ENCODE measurements at regions not wholly inside any gene's neighbourhood (a gene's known extent, or its start where the extent isn't known, plus 50 kb on each side); places are given as distances from the start of the nearest gene placed in this dataset.

DNA sequence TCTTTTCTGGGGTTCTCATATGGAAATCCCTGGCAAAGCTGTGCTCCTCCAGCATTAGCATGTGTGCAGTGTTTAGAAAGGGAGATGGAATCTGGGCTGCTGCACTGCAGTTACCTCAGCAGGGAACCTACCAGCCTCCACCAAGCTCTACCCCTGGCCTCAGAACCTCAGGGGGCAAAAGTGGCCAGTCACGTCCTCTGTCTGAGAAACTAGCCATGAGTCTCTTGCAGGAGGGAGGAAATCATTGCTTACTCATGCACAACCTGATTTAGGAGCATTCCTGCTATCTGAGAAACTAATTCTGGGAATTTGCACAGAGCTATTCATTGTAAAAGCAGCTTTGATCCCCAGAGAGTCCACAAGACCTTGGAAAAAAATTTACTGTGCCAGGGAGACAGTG lies 80.6 kb upstream of the IPO9 start:
- Histone ChIP-seq H3K9me3 (replicated peaks; ENCODE audit: low read length) (no peaks in the 10 kb centered on the region), H3K27me3 (ENCODE audit: control insufficient read depth, insufficient read depth, low read length) (no peaks in the 10 kb centered on the region), H3K36me3 (ENCODE audit: insufficient read depth, low read length) (peaks cover 40% of the 10 kb centered on the region), H3K4me2 (ENCODE audit: low read length) (peak overlapping the region; percentile 52), H3K4me1 (ENCODE audit: control insufficient read depth, insufficient read depth, low read length) (peaks cover 87% of the 10 kb centered on the region), H3K4me3 (ENCODE audit: low read length) (no peak overlapping the region), H3K9ac (ENCODE audit: low read depth, low read length) (peak overlapping the region; percentile 81)

GRCh38 chr1:201749059-201749690 lies 79.8 kb upstream of the IPO9 start:
- Histone ChIP-seq H3K9me3 (replicated peaks; ENCODE audit: low read length) (no peaks in the 10 kb centered on the region), H3K36me3 (ENCODE audit: insufficient read depth, low read length) (peaks cover 40% of the 10 kb centered on the region), H3K4me1 (ENCODE audit: control insufficient read depth, insufficient read depth, low read length) (peaks cover 96% of the 10 kb centered on the region), H3K9ac (ENCODE audit: low read depth, low read length) (peak overlapping the region; percentile 81), H3K27me3 (ENCODE audit: control insufficient read depth, insufficient read depth, low read length) (no peaks in the 10 kb centered on the region), H3K4me3 (ENCODE audit: low read length) (no peak overlapping the region), H3K4me2 (ENCODE audit: low read length) (no peak overlapping the region)

DNA sequence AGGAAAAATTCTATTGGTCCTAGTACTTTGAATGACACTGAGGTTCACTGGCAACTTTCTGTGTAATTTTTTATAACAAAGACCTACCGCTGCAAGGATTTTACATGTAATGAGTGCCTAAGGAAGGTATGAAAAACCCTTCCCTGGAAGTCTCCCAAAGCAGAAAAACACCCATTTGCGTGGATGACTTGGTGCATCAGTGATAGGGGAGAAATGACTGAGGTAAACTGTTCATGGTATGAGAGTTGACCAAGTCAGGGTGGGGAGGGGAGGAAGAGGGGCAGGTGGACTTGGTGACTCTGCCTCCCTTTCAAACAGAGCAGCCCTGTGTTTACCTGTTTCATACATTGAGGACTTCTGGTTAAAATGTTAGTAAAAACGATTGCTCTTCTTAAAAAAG lies 78.8 kb upstream of the IPO9 start:
- no peaks in the 10 kb centered on the region for H3K9me3 ChIP-seq (replicated peaks; ENCODE audit: low read length)
- H3K4me1 ChIP-seq (ENCODE audit: control insufficient read depth, insufficient read depth, low read length), result peaks cover 98% of the 10 kb centered on the region
- no peaks in the 10 kb centered on the region for H3K27me3 ChIP-seq (ENCODE audit: control insufficient read depth, insufficient read depth, low read length)
- peak overlapping the region; percentile 62 for H3K4me2 ChIP-seq (ENCODE audit: low read length)
- peak overlapping the region; percentile 81 for H3K9ac ChIP-seq (ENCODE audit: low read depth, low read length)
- H3K4me3 ChIP-seq (ENCODE audit: low read length), result no peak overlapping the region
- H3K36me3 ChIP-seq (ENCODE audit: insufficient read depth, low read length), result peaks cover 34% of the 10 kb centered on the region

- Histone ChIP-seq H3K36me3 (ENCODE audit: insufficient read depth, low read length) (peaks cover 31% of the 10 kb centered on the region), H3K27me3 (ENCODE audit: control insufficient read depth, insufficient read depth, low read length) (no peaks in the 10 kb centered on the region), H3K9me3 (replicated peaks; ENCODE audit: low read length) (no peaks in the 10 kb centered on the region), H3K9ac (ENCODE audit: low read depth, low read length) (peak overlapping the region; percentile 81), H3K4me2 (ENCODE audit: low read length) (peak overlapping the region; percentile 62), H3K4me1 (ENCODE audit: control insufficient read depth, insufficient read depth, low read length) (peaks cover 98% of the 10 kb centered on the region), H3K4me3 (ENCODE audit: low read length) (no peak overlapping the region)
These were observed 78.0 kb upstream of the IPO9 start for GRCh38 chr1:201750934-201751333.

DNA sequence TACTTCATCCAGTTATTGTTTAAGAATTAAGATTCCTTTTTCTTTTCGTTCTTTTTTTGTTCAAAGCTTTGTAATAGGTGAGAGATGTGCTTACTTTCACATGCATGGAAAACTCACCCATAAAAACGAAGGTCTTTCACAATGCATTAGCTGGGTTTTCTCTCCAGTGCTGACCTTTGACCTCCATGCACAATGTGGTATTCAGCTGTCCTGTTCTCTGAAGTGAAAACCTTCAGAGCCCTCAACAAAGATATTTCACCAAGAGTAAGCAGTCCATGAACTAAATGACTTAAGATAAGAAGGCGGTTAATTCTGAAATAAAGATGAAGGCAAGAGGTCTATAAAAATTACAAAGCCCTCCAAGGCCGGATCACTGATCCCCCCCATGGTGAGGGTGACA lies 77.1 kb upstream of the IPO9 start:
- peaks cover 99% of the 10 kb centered on the region for H3K4me1 ChIP-seq (ENCODE audit: control insufficient read depth, insufficient read depth, low read length)
- peaks cover 24% of the 10 kb centered on the region for H3K36me3 ChIP-seq (ENCODE audit: insufficient read depth, low read length)
- H3K27me3 ChIP-seq (ENCODE audit: control insufficient read depth, insufficient read depth, low read length), result no peaks in the 10 kb centered on the region
- H3K4me2 ChIP-seq (ENCODE audit: low read length), result peak overlapping the region; percentile 57
- H3K9ac ChIP-seq (ENCODE audit: low read depth, low read length), result peak overlapping the region; percentile 69
- H3K4me3 ChIP-seq (ENCODE audit: low read length), result no peak overlapping the region
- no peaks in the 10 kb centered on the region for H3K9me3 ChIP-seq (replicated peaks; ENCODE audit: low read length)

- no peaks in the 10 kb centered on the region for H3K27me3 ChIP-seq (ENCODE audit: control insufficient read depth, insufficient read depth, low read length)
- H3K9me3 ChIP-seq (replicated peaks; ENCODE audit: low read length), result no peaks in the 10 kb centered on the region
- peaks cover 99% of the 10 kb centered on the region for H3K4me1 ChIP-seq (ENCODE audit: control insufficient read depth, insufficient read depth, low read length)
- no peak overlapping the region for H3K4me2 ChIP-seq (ENCODE audit: low read length)
- H3K4me3 ChIP-seq (ENCODE audit: low read length), result no peak overlapping the region
- H3K36me3 ChIP-seq (ENCODE audit: insufficient read depth, low read length), result peaks cover 21% of the 10 kb centered on the region
- peak overlapping the region; percentile 69 for H3K9ac ChIP-seq (ENCODE audit: low read depth, low read length)
These were observed 76.6 kb upstream of the IPO9 start for GRCh38 chr1:201752333-201752732.

DNA sequence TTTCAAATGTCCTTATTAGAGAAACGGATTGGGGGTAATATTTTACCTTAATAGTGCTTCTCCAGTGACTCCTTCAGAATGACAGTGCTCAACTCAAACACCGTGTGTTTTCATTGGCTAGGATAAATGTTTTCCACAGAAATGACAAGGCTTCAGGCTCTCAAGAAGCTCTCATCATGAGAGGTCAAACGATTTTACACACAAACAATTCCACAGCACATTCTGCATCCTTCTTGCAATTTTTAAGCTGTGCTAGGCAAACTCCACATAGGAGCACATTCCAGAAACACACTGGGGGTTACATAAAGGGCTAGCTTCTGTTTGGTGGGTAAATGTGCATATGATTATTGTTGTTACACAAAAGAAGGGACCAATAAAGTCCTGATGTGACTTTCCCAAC lies 75.5 kb upstream of the IPO9 start:
- Histone ChIP-seq H3K27me3 (ENCODE audit: control insufficient read depth, insufficient read depth, low read length) (no peaks in the 10 kb centered on the region), H3K9me3 (replicated peaks; ENCODE audit: low read length) (no peaks in the 10 kb centered on the region), H3K4me3 (ENCODE audit: low read length) (no peak overlapping the region), H3K36me3 (ENCODE audit: insufficient read depth, low read length) (peaks cover 21% of the 10 kb centered on the region), H3K9ac (ENCODE audit: low read depth, low read length) (peak overlapping the region; percentile 69), H3K4me2 (ENCODE audit: low read length) (peak overlapping the region; percentile 47), H3K4me1 (ENCODE audit: control insufficient read depth, insufficient read depth, low read length) (peaks cover 99% of the 10 kb centered on the region)

DNA sequence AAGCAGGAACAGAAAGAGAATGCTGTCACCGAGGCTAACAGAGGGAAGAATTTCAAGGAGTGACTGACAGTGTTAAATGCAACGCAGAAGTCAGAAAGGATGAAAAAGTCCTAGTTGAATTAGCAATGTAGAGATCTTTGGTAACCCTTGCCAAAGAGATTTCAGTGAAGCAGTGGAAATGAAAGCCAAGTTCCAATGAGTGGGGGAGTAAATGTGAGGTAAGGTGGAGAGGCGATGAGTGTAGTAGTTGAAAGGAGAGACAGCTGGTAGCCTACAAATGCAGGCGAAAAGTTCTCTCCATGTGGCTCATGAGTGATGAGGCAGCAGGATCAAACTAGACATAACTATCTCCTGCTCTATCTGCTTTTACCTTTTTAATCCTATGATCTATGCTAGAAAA lies 74.6 kb upstream of the IPO9 start:
- H3K9me3 ChIP-seq (replicated peaks; ENCODE audit: low read length), result no peaks in the 10 kb centered on the region
- peak overlapping the region; percentile 47 for H3K4me2 ChIP-seq (ENCODE audit: low read length)
- no peaks in the 10 kb centered on the region for H3K27me3 ChIP-seq (ENCODE audit: control insufficient read depth, insufficient read depth, low read length)
- peaks cover 21% of the 10 kb centered on the region for H3K36me3 ChIP-seq (ENCODE audit: insufficient read depth, low read length)
- H3K4me3 ChIP-seq (ENCODE audit: low read length), result peak overlapping the region; percentile 20
- peaks cover 99% of the 10 kb centered on the region for H3K4me1 ChIP-seq (ENCODE audit: control insufficient read depth, insufficient read depth, low read length)
- peak overlapping the region; percentile 48 for H3K9ac ChIP-seq (ENCODE audit: low read depth, low read length)

GRCh38 chr1:201755200-201755599 lies 73.8 kb upstream of the IPO9 start:
- Histone ChIP-seq H3K4me2 (ENCODE audit: low read length) (no peak overlapping the region), H3K36me3 (ENCODE audit: insufficient read depth, low read length) (peaks cover 17% of the 10 kb centered on the region), H3K4me3 (ENCODE audit: low read length) (no peak overlapping the region), H3K4me1 (ENCODE audit: control insufficient read depth, insufficient read depth, low read length) (peaks cover 99% of the 10 kb centered on the region), H3K9me3 (replicated peaks; ENCODE audit: low read length) (no peaks in the 10 kb centered on the region), H3K9ac (ENCODE audit: low read depth, low read length) (no peak overlapping the region), H3K27me3 (ENCODE audit: control insufficient read depth, insufficient read depth, low read length) (no peaks in the 10 kb centered on the region)

- no peak overlapping the region for H3K4me3 ChIP-seq (ENCODE audit: low read length)
- H3K9ac ChIP-seq (ENCODE audit: low read depth, low read length), result peak overlapping the region; percentile 36
- H3K36me3 ChIP-seq (ENCODE audit: insufficient read depth, low read length), result peaks cover 17% of the 10 kb centered on the region
- H3K4me1 ChIP-seq (ENCODE audit: control insufficient read depth, insufficient read depth, low read length), result peaks cover 100% of the 10 kb centered on the region
- no peaks in the 10 kb centered on the region for H3K27me3 ChIP-seq (ENCODE audit: control insufficient read depth, insufficient read depth, low read length)
- H3K9me3 ChIP-seq (replicated peaks; ENCODE audit: low read length), result no peaks in the 10 kb centered on the region
- peak overlapping the region; percentile 32 for H3K4me2 ChIP-seq (ENCODE audit: low read length)
These were observed 72.6 kb upstream of the IPO9 start for GRCh38 chr1:201756406-201756805.

GRCh38 chr1:201758499-201759050 lies 70.4 kb upstream of the IPO9 start:
- Histone ChIP-seq H3K4me2 (ENCODE audit: low read length) (no peak overlapping the region), H3K36me3 (ENCODE audit: insufficient read depth, low read length) (peaks cover 9% of the 10 kb centered on the region), H3K9me3 (replicated peaks; ENCODE audit: low read length) (no peaks in the 10 kb centered on the region), H3K4me1 (ENCODE audit: control insufficient read depth, insufficient read depth, low read length) (peaks cover 100% of the 10 kb centered on the region), H3K4me3 (ENCODE audit: low read length) (no peak overlapping the region), H3K27me3 (ENCODE audit: control insufficient read depth, insufficient read depth, low read length) (no peaks in the 10 kb centered on the region), H3K9ac (ENCODE audit: low read depth, low read length) (no peak overlapping the region)

- Histone ChIP-seq H3K36me3 (ENCODE audit: insufficient read depth, low read length) (peaks cover 9% of the 10 kb centered on the region), H3K4me1 (ENCODE audit: control insufficient read depth, insufficient read depth, low read length) (peaks cover 100% of the 10 kb centered on the region), H3K9ac (ENCODE audit: low read depth, low read length) (peak overlapping the region; percentile 2)
These were observed 69.7 kb upstream of the IPO9 start for GRCh38 chr1:201759194-201759815.

More at GRCh38 chr1:201759194-201759815, 69.7 kb upstream of the IPO9 start:
- Histone ChIP-seq H3K4me2 (ENCODE audit: low read length) (peak overlapping the region; percentile 17), H3K27me3 (ENCODE audit: control insufficient read depth, insufficient read depth, low read length) (no peaks in the 10 kb centered on the region), H3K4me3 (ENCODE audit: low read length) (no peak overlapping the region), H3K9me3 (replicated peaks; ENCODE audit: low read length) (no peaks in the 10 kb centered on the region)

Data from skeletal muscle satellite cell (primary cell).